ENCODE measurements at regions not wholly inside any gene's neighbourhood (a gene's known extent, or its start where the extent isn't known, plus 50 kb on each side); places are given as distances from the start of the nearest gene placed in this dataset.

DNA sequence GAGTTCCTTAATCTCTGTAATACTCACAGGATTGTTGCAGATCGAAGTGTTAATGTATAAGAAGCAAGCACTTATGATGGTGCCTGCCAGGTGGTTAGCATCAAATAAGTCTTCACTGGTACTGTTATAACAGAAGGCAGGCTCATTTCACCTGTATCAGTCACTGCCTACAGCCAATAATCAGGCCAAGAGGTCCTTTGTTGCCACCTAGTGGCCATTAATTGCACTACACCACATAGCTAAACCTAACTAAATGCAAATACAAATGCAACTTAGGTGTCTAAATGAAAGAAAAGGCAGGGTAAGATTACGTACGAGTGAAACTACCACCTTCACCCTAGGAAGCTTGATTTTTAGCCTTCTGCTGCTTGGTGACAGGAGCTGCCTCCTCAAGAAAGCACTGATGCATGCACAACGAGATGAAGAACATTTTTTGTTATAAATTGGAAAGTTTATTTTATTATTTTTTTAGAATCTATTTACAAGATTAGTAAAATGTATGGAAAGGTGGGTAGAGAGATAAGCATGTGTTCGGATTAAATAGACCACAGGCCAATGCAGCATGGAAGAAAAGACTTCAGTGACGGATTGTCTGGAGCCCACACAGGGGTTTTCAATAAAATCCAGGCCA, 334.8 kb upstream of the CAMK1G start:
- DNase-seq: peak; percentile 26 to 29

DNA sequence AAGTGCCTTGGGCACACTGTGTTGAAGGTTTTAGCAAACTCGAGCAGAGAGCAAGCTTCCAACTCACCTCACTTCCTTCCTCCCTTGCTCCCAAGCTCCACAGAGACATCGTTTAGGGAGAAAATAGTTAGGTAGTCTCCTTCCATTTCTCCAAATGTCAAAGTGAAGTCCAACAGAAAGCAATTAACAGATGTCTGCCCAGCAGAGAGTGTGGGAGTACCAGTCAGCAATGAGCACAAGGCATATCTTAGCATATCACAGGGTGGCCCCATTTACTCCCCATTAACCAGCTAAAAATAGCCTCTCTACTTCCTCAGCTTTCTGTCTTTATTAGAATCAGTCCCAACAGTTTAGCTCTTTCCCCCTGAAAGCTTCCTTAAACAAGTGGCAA, 334.2 kb upstream of the CAMK1G start:
- DNase-seq: no peak

DNA sequence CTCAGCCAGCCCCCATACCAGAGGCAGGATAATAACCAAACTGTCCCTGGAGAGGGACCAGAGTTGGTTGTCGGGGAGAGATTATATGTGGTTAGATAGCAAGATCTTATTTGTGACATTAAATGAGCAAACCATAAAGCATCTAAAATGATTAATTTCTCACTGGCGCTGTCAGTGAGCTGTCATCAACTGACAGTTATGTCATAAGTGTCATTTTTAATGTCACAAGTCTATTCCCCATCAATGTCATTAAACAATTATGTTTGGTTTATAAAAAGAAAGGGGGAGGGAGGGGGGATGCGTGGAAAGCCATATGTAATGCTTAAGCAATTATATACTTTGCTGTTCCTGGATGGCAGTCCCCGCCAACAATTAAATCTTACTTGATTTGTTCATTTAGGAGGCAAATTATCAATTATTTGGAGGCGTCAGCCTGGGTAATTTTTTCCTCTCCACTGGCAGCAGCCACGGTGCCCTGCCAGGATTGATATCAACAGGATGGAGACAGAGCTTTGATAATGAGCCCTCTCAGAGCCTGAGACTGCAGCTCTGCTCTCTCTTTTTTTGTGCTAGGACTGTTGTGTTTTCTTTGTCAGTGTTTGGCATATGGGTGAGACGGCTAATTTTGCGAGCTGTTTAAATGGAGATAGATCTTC, 333.6 kb upstream of the CAMK1G start:
- no peak for DNase-seq

DNA sequence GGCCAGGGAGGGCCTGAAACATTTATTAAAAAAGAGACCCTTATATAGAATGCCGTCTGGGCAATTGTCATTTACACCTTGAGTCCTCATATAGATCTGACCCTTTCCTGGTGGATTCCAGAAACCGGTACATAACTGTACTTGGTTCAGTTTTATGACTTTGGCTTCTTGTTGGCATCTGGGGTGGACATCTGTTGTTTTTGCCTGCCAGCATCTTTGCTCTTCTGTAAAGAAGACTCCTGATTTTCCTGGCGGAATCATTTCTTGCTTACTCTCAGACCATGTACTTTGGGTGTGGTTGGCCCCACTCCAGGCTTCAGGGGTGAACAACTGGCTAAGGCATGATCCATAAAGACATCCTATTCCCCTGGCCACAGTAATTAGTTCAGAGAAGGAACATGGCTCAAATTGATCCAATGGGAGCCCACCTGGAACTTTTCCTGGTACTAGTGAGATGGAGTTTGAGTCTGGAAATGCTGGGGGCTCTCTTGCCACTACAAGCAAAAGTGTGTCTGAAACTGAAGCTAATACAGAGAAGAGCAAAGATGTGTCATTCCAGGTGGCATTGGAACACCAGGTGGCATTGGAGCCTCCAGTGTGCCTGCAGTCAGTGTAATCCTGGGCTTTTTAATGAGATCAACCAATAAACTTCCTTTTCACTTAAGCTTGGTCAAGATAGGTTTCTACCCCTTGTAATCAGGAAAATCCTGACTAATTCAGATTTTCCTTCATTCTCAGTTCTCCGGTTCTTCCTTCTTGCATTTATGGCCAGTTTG, 332.5 kb upstream of the CAMK1G start:
- DNase-seq: no peak

DNA sequence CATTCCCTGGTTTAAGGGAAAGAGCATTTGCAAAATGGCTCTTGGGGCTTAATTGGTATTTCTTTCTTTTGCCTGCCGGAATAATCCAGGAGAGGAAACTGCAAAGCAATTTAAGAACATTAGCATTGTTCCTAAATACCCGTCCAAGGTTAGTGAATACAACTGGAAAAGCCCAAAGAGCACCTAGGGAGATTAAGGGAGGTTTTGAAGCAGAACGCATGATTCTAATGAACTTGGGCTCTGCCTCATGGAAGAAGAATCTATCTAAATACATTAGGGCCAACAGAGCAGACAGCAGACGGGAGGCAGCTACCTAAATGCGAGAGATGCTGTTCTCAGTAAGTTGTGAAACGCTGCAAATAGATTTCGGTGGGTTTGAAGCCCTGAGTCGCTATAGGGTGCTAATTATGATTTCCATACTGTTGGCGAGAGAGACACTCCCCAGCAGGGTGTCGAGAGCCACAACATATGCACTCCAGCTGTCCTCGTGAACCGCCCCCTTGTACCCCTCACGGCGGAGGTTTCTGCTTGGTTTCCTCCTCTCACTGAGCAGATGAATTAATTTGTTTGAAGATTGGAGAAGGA, 326.7 kb upstream of the CAMK1G start:
- DNase-seq: no peak

DNA sequence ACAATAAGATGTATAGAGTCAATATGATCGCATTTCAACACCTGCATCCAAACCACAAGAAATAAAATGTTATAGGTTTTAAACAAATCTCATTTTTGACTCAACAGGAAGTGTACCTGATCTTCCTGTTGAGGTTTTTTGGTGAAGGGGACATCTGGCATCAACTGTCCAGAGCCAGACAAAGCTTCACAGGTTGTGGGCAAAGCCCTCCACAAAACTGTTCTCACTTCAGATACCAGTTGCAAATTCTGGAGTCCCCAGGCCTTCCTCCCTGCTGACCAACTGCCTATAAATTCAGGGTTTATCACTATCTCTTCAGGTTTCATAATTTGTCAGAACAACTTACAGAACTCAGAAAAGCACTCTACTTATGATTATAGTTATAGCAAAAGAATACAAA, 326.1 kb upstream of the CAMK1G start:
- DNase-seq: no peak

DNA sequence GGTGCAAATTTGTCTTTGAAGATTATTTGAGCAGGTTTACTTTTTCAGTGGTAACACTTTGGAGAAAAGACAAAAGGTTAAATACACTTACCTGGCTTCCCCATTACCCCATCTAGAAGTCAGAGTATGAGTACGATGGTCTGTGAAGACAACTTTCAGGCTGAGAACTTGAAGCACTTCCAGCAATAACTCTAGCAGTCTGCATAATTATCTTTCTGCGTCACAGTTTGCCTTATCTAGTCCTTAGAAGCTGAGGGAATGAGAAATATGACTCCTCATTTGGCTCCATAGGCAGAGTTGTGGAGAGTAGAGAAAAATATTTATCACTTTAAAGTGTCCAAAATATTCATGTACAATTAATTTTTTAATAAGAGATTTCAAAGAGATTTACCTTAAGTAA, 323.4 kb upstream of the CAMK1G start:
- no peak for DNase-seq

DNA sequence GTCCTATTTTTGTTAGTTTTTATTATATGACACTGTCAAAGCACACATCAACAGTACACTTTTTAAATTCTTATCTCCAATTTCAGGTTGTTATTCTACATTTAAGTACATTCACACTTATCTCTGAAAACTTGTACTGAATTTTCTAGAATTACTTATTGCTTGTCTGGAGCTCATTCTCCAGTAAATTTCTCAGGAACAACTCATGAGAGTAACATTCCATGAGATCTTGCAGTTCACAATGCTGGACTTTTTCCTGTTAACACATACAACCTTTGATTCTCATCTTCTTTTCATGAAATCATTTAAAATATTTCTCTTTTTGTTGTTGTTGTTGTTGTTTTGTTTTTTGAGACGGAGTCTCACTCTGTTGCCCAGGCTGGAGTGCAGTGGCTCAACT, 320.9 kb upstream of the CAMK1G start:
- DNase-seq: no peak

DNA sequence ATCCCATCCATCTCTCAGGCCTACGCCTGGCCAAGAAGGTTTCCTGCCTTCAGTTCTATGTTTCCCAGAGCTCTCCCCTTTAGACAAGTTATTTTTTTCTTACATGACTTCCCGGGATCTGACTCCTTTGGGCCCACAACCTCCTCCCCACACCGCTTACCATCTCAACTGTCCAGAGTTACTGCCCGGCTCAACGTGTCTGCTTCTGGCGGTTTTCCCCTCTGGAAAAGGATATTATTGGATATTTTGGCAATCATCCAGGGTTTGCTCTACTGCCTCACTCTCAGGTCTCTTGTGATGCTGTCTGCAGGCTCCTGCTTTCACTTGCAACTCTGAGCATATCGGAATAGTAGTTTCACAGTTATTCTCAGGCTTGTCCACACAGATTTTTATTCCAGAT, 318.2 kb upstream of the CAMK1G start:
- no peak for DNase-seq

DNA sequence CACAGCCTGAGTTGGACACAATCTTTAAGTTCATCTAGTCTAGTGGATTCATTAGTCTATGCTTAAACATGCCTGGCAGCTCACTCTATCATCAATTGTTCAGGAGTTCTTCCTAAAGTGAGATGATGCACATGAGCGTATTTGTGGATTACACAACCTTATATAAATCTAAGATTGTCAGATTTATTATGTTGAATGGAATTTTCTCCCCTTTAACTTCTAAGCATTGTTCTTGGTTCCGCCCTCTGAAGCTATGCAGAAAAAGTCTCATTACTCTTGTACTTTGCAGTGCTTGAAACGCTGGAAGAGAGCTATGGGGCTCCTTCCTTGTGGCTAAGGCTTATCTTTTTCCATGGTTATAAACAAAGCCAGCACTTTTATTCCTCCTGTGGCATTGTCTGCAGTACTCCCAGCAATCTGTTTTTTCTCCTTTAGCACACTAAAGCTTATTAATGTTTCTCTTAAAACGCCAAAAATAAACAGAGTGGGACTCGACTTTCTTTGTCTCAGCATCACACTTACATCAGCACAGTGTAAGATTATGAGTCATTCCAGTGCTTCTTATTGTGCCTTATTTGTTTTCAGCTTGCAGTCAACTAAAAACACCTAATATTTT, 316.8 kb upstream of the CAMK1G start:
- DNase-seq: no peak

DNA sequence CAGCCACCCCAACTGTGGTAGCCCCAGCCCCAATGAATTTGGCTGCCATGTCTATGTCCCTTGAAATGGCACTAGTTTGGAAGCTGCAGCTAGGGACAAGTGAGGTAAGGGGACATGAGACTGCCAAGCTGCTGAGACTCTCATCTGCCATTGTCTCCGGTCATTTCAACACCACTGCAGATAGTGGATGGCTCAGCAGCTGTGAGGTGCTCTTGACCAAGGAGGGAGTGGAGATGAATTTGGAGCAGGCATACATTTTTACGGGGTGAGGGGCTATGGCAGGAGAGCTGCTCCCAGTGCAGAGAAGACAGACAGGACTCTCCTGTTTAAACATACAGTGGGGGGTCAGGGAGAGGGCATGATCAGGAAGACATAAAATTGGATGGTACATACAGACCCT, 315.5 kb upstream of the CAMK1G start:
- no peak for DNase-seq

DNA sequence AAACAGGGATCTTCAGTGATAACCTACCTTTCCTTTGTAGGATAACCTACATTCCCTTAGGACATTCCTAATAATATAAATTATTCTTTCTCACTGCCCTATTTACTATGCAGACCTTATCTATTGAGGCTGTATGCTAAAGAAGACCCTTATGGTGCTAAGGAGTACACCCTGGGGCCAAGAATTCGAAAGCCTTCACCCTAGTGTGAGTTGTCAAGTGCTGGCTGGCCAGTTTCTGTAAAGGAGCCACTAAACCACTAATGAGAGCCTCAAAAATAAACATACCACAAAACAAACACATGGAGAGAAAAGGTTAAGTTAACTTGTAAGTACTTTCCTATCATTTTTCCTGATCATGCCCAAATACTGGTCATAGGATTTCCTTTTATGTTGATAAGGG, 315.0 kb upstream of the CAMK1G start:
- DNase-seq: no peak

DNA sequence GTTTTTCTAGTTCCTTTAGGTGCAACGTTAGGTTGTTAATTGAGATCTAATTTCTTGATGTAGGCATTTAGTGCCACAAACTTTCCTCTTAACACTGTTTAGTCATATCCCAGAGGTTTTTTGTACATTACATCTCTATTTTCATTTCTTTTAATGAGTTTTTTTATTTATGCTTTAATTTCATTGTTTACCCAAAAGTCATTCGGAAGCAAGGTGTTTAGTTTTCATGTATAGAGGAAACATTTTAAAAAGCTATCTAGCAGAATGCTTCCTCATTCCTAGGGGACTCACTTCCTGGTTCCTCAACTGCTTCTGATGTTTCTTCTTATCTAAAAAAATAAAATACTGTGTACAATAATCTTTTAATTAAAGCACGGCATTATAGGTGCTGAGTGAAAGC, 307.2 kb upstream of the CAMK1G start:
- DNase-seq: no peak

DNA sequence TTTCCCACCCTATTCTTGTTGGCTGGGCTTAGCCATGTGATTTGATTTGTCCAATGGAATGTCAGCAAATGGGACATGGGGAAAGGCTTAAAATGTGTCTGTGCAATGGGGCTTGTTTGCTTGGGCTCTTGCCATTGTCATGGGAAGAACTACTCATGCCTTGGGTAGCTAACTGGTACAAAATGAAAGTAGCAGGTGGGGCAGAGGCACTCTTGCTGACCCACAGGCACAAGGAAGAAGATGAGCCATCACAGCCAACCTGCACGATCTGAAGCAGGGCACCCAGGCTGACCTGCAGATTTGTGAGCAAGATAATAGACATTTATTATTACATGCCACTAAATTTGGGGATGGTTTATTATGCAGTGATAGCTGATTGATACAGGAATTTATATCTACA, 305.9 kb upstream of the CAMK1G start:
- no peak for DNase-seq

DNA sequence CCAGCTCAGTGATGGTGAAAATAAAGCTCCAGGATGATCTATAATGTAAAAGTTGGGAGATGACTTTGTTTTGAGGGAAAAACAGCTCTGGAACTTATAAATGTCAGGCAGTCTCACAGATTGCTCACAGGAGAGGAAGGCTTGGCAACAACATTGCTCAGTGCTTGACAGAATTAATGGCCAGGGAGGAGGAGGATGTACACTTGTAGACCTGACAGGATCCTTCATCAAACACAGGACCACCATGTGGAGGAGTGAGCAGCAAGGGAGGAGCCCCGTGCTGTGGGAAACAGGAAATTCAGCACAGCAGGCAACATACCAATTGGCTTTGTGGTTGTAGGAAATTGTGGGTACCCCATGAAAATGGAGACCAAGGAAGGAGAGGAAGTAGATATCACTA, 291.8 kb upstream of the CAMK1G start:
- no peak for DNase-seq

DNA sequence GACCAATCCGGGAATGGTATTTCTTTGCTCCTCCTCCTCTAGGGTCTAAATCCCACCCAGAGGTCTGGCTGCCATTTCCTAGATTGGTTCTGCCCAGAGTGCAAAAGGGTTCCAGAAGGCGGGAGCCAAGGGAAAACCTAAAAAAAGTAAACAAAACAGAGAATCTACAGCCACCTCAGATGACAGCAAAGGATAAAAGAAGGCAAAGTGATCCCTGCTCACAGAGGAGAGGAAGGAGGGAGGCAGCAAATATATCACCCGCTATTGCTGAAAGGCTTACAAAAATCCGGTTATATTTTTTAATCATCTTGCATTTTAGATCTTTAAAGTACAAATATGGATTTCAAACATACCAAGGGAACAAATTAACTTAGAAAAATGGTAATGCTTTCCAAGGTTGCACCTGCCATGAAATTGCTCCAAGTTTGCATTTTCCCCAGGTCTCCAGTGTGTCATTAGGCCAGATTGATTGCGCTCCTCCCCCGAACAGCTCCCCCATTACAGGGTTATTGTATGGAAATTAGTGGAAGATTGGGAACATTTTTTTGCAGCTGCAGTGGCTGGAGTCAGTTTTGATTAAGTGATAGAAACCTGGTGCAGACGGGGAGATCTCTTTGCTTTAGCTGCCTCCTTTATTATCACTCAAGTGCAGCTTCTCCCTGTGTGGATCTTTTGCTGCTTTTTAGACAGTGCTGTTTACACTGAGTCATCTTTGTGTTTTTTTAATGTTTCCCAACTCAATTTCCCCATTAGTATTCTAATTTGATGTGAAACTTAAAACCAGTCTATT, 280.5 kb upstream of the CAMK1G start:
- no peak for DNase-seq

DNA sequence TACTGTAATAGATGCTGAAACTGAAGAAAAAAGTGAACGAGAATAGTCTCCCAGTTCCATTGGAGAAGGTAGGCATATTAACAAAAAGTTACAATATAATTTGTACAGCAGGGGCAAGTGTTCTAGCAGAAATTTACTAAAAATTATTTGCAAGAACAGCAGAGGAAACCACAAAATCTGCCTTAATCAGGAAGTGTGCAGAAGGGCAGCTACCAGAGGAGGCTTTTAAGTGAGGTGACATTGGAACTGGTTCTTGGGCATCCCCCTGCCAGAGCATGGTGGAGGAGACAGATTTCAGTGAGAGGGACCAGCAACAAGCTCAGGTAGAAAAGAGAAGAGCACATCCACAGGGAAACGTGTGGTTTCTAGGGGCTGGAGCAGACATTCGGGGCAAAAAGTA, 279.3 kb upstream of the CAMK1G start:
- DNase-seq: no peak

DNA sequence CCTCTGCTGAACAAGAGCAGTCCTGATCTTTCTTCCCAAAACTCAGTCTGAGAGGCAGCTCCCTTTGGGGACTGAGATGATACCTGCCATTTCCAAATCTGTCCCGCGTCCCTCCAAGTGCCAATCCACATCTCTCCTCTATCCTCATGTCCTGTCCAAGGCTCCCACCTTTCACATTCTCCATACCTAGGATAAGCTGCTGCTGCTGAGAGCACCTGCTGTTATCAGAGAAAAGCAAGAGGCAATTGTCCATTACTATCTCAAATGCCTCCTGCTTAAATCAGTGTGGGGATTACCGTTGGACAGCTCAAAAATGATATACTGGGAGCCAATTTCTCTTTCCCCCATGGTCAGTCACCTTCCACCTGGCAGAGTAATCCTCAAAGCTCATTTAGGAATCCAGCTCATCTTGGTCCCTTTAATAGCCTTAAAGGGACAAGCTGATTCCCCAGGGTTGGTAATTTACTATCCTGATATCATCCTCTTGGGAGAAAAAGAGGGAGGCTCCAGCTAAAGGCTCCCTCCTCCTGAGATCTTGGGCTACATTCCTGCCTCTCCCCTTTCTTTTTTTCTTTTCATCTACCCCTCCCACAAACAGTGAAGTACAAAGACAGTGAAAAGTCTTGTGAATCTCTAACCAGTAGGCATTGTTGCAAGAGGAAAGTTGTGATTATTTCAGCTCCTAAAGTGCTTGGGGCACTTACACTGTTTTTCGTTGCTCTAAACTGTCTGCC, 278.1 kb upstream of the CAMK1G start:
- no peak for DNase-seq

DNA sequence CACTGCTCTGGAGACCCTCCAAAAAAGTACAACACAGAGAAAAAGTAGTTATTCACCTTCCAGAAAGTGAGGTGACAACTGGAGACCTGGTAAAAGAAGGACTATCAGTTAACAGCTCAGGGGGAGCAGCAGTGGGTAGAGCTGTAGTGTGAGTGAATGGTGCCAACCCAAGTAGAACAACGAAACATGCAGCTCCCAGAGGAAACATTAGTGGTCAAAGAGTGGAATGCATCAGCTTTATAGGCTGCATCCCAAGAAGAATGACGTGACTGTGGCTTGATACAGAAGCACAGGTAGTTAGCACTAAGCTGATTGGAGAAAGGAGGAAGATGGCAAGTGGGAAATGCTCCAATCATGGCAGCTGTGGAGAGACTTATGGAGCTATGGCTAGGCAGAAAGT, 275.7 kb upstream of the CAMK1G start:
- DNase-seq: no peak

DNA sequence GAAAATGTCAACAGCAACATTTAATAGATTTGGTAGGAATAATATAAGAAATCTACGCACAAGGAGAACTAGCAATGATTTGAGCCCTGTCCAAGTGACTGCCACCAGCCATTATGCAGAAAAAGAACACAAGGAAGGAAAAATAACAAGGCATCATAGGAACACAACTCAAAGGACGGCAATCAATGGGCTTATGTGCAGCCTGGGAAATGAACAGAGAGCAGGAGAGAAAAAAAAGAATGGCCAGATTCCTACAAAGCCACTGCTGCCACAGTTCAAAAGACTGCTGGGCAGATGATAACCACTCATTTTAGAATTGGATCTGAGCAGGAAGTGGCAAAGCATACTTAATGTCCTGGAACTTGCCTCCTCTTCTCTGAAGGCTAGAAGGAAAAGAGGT, 274.3 kb upstream of the CAMK1G start:
- DNase-seq: no peak

DNA sequence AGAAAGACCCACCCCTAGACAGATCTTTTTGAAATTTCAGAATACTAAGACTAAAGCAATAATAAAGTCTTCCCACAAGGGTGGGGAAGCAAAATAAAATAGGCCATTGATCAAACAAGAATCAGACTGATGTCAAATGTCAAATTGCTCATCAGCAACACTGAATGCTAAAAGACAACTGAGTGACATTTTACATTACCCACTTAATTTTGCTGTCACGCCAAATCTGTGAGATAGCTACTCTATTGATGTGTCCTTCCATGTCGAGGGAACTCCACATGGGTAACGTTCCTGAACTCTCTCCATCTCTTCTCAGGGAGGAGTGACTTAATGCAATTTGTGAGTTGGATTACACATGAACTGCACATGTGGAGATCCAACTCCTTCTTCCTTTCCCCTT, 271.7 kb upstream of the CAMK1G start:
- no peak for DNase-seq

DNA sequence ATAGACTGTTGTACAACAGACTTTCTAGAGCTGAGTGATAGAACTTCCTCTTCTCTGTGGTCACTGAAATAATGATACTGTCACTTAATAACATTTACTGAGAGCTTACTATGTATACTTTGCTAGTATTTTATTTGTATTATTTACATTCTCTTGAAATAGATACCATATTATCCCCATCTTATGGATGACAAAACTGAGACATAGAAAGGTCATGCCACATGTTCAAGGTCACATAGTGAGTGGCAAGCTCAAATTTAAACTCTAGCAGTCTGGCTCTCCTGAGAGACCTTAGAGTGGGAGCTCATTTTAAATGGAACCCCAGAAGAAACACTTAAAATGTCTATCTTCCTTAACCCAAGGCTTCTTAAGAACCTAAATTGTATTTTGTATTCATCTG, 266.6 kb upstream of the CAMK1G start:
- DNase-seq: no peak

Data from hippocampal formation (tissue), 2 donors.